GM21515 (cell line): ENCODE measurements at regions not wholly inside any gene's neighbourhood (a gene's known extent, or its start where the extent isn't known, plus 50 kb on each side); places are given as distances from the start of the nearest gene placed in this dataset.

Experiments used
- ATAC-seq: cut with Tn5 transposase; IDR thresholded peaks from one replicate; pipeline ENCODE4 v1.9.1; 2021; ENCODE audit not compliant: unreplicated experiment

GRCh38 chr6:145032562-145033145 lies 702.7 kb downstream of the EPM2A start:
- no peak for ATAC-seq

- ATAC-seq, result no peak
These were observed 700.7 kb downstream of the EPM2A start for GRCh38 chr6:145034664-145035063.

- no peak for ATAC-seq
These were observed 699.1 kb downstream of the EPM2A start for GRCh38 chr6:145036236-145036635.

- no peak for ATAC-seq
These were observed 698.3 kb downstream of the EPM2A start for GRCh38 chr6:145036848-145037567.

- ATAC-seq, result no peak
These were observed 692.8 kb downstream of the EPM2A start for GRCh38 chr6:145042559-145042958.

GRCh38 chr6:145043926-145044500 lies 691.3 kb downstream of the EPM2A start:
- no peak for ATAC-seq

- ATAC-seq, result no peak
These were observed 690.6 kb downstream of the EPM2A start for GRCh38 chr6:145044641-145045246.

GRCh38 chr6:145045582-145045981 lies 689.7 kb downstream of the EPM2A start:
- ATAC-seq, result no peak

- no peak for ATAC-seq
These were observed 687.4 kb downstream of the EPM2A start for GRCh38 chr6:145047891-145048290.

- ATAC-seq, result no peak
These were observed 683.7 kb downstream of the EPM2A start for GRCh38 chr6:145051661-145052060.

GRCh38 chr6:145055567-145055966 lies 679.8 kb downstream of the EPM2A start:
- ATAC-seq, result no peak

- ATAC-seq, result no peak
These were observed 674.6 kb downstream of the EPM2A start for GRCh38 chr6:145060714-145061113.

GRCh38 chr6:145063091-145063490 lies 672.2 kb downstream of the EPM2A start:
- no peak for ATAC-seq

- no peak for ATAC-seq
These were observed 667.9 kb downstream of the EPM2A start for GRCh38 chr6:145067430-145067829.

GRCh38 chr6:145068577-145068976 lies 666.7 kb downstream of the EPM2A start:
- ATAC-seq, result no peak

- no peak for ATAC-seq
These were observed 665.4 kb downstream of the EPM2A start for GRCh38 chr6:145069966-145070365.

GRCh38 chr6:145070791-145071190 lies 664.5 kb downstream of the EPM2A start:
- ATAC-seq, result no peak

GRCh38 chr6:145071836-145072235 lies 663.5 kb downstream of the EPM2A start:
- no peak for ATAC-seq

- no peak for ATAC-seq
These were observed 661.5 kb downstream of the EPM2A start for GRCh38 chr6:145073811-145074210.

- no peak for ATAC-seq
These were observed 660.5 kb downstream of the EPM2A start for GRCh38 chr6:145074805-145075204.

- no peak for ATAC-seq
These were observed 659.9 kb downstream of the EPM2A start for GRCh38 chr6:145075425-145075824.
